Activated T-cell treated with anti-CD3 and anti-CD28 coated beads for 48 hours (primary cell): ENCODE measurements at regions not wholly inside any gene's neighbourhood (a gene's known extent, or its start where the extent isn't known, plus 50 kb on each side); places are given as distances from the start of the nearest gene placed in this dataset.
"Not testable (repeated sequence)": the region's sequence is repeated elsewhere in the genome, so short reads cannot be mapped to it uniquely, and the experiment has no call there.

Source experiments
- DNase-seq: peaks from one replicate; pipeline ENCODE4 v3.0.0-alpha.2; 2020; ENCODE audit warnings: low read depth

GRCh38 chr1:48082271-48082962, 85.2 kb upstream of the TRABD2B start:
- no peak for DNase-seq

GRCh38 chr1:48080331-48081255, 83.4 kb upstream of the TRABD2B start:
- DNase-seq, result no peak

DNA sequence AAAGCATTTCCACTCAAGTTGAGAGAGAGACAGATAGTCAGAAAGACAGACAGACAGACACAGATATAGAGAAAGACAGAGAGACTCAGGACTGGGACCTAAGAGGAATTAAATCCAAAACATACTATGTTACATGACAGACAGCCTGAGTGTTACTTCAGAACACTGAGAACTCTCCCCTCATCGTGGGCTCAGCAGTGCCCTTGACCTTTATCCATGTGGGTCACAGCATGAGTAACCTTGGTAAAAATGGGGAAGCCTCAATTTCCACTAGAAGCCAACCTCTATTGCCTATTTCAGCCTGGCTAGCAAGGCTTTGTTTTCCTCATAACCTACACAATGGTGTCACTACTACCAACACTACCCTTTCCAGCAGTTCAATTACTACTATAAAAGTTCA, 81.9 kb upstream of the TRABD2B start:
- DNase-seq, result no peak

DNA sequence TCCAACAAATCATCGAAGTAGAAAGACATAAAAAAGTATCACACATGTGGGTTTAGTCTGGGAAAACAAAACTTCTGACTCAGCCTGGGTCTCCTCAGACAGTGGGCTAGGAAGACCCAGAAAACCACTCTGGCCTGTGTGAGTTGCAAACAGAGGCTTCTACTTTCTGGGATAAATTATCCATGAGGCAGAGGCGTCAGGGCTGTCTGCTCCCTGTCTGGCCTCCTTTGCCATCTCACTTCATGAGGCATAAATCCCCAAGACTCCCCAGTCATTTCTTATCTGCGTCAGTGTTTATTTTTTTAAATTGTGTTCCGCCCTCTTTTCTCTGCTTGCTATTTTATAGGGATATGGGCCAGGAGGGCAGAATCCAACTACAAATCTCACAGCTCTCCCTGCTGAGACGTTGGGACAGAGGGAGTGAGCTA, 80.6 kb upstream of the TRABD2B start:
- no peak for DNase-seq

GRCh38 chr1:48076017-48076416, 78.8 kb upstream of the TRABD2B start:
- DNase-seq, result no peak

- DNase-seq, result no peak
Observed at GRCh38 chr1:48073798-48074530, 76.8 kb upstream of the TRABD2B start.

- no peak for DNase-seq
Observed at GRCh38 chr1:48071513-48071912, 74.3 kb upstream of the TRABD2B start.

- DNase-seq, result no peak
Observed at GRCh38 chr1:48070396-48070750, 73.2 kb upstream of the TRABD2B start.

DNA sequence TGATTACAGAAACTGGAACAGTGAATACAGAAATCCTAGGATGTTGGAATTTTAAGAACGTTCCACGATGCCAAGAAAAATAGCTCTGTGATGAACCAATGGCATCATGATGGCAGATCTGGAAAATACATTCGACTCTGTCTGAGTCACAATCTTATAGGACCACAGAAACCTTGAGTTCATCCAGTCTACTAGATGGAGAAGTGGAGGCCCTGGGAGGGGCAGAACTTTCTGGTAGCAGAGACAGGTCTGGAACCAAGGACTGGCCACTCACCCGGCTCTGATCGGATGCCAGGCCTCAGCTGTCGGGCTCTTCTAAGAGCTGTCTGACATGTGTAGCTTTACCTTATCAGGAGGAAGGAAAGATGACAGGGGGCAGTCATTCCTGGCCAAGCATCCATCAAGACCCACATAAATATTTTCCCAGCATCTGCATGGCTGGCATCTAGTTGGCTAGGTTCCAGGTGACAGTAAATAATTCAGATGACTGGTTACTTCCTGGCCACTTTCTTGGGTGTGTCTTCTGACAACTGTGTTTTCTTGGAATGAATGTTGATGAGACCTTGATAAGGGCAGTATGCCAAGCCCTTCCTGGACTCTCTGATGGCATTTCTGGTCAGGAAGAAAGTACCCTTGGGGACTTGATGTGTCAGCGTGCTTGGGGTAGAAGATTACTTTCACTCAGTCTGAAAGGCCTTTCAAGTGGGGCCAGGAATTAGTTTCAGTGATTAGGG, 72.6 kb upstream of the TRABD2B start:
- no peak for DNase-seq

DNA sequence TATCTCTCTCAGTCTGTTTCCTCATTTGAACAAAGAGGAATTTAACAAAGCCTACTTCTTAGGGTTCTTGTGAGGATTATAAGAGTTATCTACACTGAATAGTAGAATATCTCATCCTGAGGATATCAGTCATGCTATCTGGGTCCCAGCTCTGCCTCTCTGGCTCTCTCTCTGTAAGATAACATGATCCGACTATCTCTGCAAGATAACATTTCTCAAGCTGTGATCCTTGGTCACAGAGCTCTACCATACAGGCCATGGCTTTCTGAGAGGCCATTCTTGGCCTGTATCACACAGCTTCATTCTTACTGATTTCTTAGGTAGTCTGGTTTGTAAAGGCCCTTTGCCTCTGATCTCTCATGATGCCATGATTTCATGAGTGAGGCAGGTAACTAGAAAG, 71.0 kb upstream of the TRABD2B start:
- DNase-seq, result no peak

GRCh38 chr1:48066936-48067335, 69.8 kb upstream of the TRABD2B start:
- DNase-seq, result no peak

DNA sequence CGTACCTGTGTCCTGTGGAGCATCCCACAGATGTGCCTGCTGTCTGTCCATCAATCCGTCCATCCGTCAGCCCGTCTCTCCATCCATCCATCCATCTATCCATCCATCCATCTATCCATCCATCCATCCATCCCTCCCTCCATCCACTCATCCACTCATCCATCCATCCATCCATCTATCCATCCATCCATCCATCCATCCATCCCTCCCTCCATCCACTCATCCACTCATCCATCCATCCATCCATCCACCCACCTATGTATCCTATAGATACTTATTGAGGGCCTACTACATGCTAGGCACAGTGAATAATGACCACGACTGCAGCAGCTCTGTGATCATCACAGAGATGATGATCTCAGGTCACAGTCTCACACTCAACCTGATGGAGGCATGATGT, 67.5 kb upstream of the TRABD2B start:
- not testable (repeated sequence) for DNase-seq

DNA sequence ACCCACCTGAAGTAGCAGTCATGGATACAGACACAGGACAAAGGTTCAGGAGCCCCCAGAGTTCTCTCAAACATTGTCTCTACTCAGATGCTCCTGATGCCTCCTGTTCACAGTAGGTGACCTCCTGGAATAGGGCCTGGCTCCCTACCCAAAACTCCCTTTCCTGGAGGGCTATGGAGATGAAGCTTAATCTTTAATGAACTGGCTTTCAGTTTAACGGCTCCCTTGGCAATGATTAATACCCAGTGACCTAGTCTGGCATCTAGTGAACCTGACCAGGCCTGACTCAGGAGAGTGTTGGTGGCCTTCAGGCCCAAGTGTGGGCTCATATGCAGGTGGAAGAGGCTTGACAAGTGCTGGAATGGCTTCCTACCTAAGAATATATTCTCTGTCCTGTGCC, 65.2 kb upstream of the TRABD2B start:
- DNase-seq, result no peak

- no peak for DNase-seq
Observed at GRCh38 chr1:48061162-48062136, 64.3 kb upstream of the TRABD2B start.

GRCh38 chr1:48059289-48059688, 62.1 kb upstream of the TRABD2B start:
- DNase-seq, result no peak

GRCh38 chr1:48058135-48059025, 61.2 kb upstream of the TRABD2B start:
- DNase-seq, result no peak

DNA sequence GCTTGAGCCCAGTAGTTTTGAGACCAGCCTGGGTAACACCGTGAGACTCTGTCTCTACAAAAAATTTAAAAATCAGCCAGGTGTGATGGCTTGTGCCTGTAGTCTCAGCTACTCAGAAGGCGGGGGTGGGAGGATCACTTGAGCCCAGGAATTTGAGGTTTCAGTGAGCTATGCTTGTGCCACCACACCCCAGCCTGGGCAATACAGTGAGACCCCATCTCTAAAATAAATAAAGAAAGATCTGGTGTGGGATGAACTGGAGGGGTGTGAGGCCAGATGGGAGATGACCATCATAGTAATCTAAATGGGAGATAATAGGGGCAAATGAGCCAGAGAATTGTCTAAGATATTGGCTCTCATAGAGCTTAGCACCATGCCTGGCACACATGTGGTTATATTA, 60.1 kb upstream of the TRABD2B start:
- no peak for DNase-seq

GRCh38 chr1:48055876-48056764, 58.9 kb upstream of the TRABD2B start:
- no peak for DNase-seq

- no peak for DNase-seq
Observed at GRCh38 chr1:48054232-48054631, 57.0 kb upstream of the TRABD2B start.
